Erythroblast (primary cell): ENCODE measurements at regions not wholly inside any gene's neighbourhood (a gene's known extent, or its start where the extent isn't known, plus 50 kb on each side); places are given as distances from the start of the nearest gene placed in this dataset.

Source experiments
- GATA1 ChIP-seq: IDR thresholded peaks from 2 replicates; pipeline ENCODE4 v1.6.1; 2011; ENCODE audit warnings: low read depth, mild to moderate bottlenecking, control low read depth, low read length, moderate library complexity
- POLR2A ChIP-seq: IDR thresholded peaks from 2 replicates; pipeline ENCODE4 v1.6.1; 2011; ENCODE audit warnings: mild to moderate bottlenecking, low read length

DNA sequence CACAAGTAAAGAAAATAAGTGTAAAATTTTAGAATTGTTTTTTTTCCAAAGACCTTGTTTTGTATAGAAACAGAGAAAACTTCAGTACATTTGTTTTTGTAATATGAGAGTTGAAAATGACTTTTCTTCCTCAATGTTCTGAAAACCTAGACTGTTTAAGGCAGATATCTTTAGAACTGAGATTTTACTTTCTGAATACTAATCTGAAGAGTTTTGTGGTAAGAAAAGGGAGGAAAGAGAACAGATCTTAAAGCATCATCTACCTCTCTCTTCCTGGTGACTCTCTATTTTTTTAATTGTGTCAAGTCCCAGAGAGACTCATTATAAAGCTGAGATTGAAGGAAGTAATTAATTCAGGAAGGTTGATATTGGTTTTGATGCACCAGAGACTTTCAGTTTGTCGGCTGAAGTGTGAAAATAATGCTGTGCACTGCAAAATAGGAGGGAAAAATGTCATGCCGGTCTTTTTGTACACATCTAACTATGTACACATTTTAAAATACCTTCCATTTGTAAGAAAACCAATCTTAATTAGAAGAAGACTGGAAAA, 142.1 kb upstream of the NAALADL2 start:
- TF ChIP-seq POLR2A: no peak
- TF ChIP-seq GATA1: no peak
